Skeletal muscle tissue (tissue), 3 donors: ENCODE measurements at regions not wholly inside any gene's neighbourhood (a gene's known extent, or its start where the extent isn't known, plus 50 kb on each side); places are given as distances from the start of the nearest gene placed in this dataset.
"Not testable (repeated sequence)": the region's sequence is repeated elsewhere in the genome, so short reads cannot be mapped to it uniquely, and the experiment has no call there.

ENCODE experiments used
- H3K27ac ChIP-seq: one replicate; pipeline ENCODE4 v1.7.0; 2013; ENCODE audit warnings: mild to moderate bottlenecking, low read depth, low read length, inconsistent platforms
- H3K27me3 ChIP-seq, 3 donors: one replicate each; pipeline ENCODE4 v1.7.0; 2013; ENCODE audit warnings: low read length in 3 of 3; ENCODE audit not compliant: control insufficient read depth in 3 of 3, insufficient read depth in 3 of 3
- H3K36me3 ChIP-seq, 3 donors: one replicate each; pipeline ENCODE4 v1.7.0; 2013; ENCODE audit warnings: low read length in 3 of 3; ENCODE audit not compliant: control insufficient read depth in 3 of 3, insufficient read depth in 3 of 3
- H3K4me1 ChIP-seq, 3 donors: one replicate each; pipeline ENCODE4 v1.7.0; 2013; ENCODE audit warnings: low read length in 3 of 3, mild to moderate bottlenecking in 3 of 3; ENCODE audit not compliant: control insufficient read depth in 3 of 3, insufficient read depth in 3 of 3
- H3K4me3 ChIP-seq, 3 donors: one replicate each; pipeline ENCODE4 v1.7.0; 2013; ENCODE audit warnings: low read length in 3 of 3
- H3K9ac ChIP-seq, 3 donors: one replicate each; pipeline ENCODE4 v1.7.0; 2013; ENCODE audit warnings: low read length in 3 of 3, mild to moderate bottlenecking in 3 of 3, moderate library complexity in 2 of 3, low read depth in 1 of 3
- H3K9me3 ChIP-seq, 3 donors: one replicate each; pipeline ENCODE4 v1.7.0; 2013; ENCODE audit warnings: low read length in 3 of 3; ENCODE audit not compliant: control insufficient read depth in 3 of 3
- donor health status: Osteomylitis.

- Histone ChIP-seq H3K4me1 (no peaks in the 10 kb centered on the region), H3K9me3 (no peaks in the 10 kb centered on the region), H3K9ac (no peak overlapping the region), H3K4me3 (no peak overlapping the region), H3K27me3 (peaks cover 0 to 3% (median 0%) of the 10 kb centered on the region in 3 donors), H3K36me3 (no peaks in the 10 kb centered on the region), H3K27ac (no peak overlapping the region)
Observed at GRCh38 chr1:30171537-30172298, 551.7 kb downstream of the MATN1 start.

- H3K4me3 ChIP-seq: no peak overlapping the region
- no peaks in the 10 kb centered on the region for H3K36me3 ChIP-seq
- peaks cover 0 to 5% (median 3%) of the 10 kb centered on the region in 3 donors for H3K27me3 ChIP-seq
- no peaks in the 10 kb centered on the region for H3K4me1 ChIP-seq
- H3K9ac ChIP-seq: no peak overlapping the region
- H3K27ac ChIP-seq: no peak overlapping the region
- no peaks in the 10 kb centered on the region for H3K9me3 ChIP-seq
Observed at GRCh38 chr1:30169269-30169668, 554.1 kb downstream of the MATN1 start.

- no peaks in the 10 kb centered on the region for H3K36me3 ChIP-seq
- H3K27me3 ChIP-seq: peaks cover 0 to 6% (median 6%) of the 10 kb centered on the region in 3 donors
- H3K9ac ChIP-seq: no peak overlapping the region
- H3K4me3 ChIP-seq: no peak overlapping the region
- no peaks in the 10 kb centered on the region for H3K4me1 ChIP-seq
- H3K9me3 ChIP-seq: no peaks in the 10 kb centered on the region
- no peak overlapping the region for H3K27ac ChIP-seq
Observed at GRCh38 chr1:30166174-30166573, 557.2 kb downstream of the MATN1 start.

- H3K4me3 ChIP-seq: no peak overlapping the region
- no peaks in the 10 kb centered on the region for H3K4me1 ChIP-seq
- no peak overlapping the region for H3K9ac ChIP-seq
- H3K36me3 ChIP-seq: no peaks in the 10 kb centered on the region
- H3K9me3 ChIP-seq: no peaks in the 10 kb centered on the region
- H3K27me3 ChIP-seq: peaks cover 0 to 6% (median 6%) of the 10 kb centered on the region in 3 donors
- no peak overlapping the region for H3K27ac ChIP-seq
Observed at GRCh38 chr1:30165116-30165515, 558.3 kb downstream of the MATN1 start.

- Histone ChIP-seq H3K9ac (no peak overlapping the region), H3K36me3 (no peaks in the 10 kb centered on the region), H3K27ac (no peak overlapping the region), H3K27me3 (peaks cover 0 to 6% (median 6%) of the 10 kb centered on the region in 3 donors), H3K4me1 (no peaks in the 10 kb centered on the region), H3K4me3 (no peak overlapping the region), H3K9me3 (no peaks in the 10 kb centered on the region)
Observed at GRCh38 chr1:30164693-30165092, 558.7 kb downstream of the MATN1 start.

- no peak overlapping the region for H3K4me3 ChIP-seq
- no peaks in the 10 kb centered on the region for H3K36me3 ChIP-seq
- peaks cover 0 to 6% (median 6%) of the 10 kb centered on the region in 3 donors for H3K27me3 ChIP-seq
- H3K9ac ChIP-seq: no peak overlapping the region
- H3K9me3 ChIP-seq: no peaks in the 10 kb centered on the region
- no peaks in the 10 kb centered on the region for H3K4me1 ChIP-seq
- H3K27ac ChIP-seq: no peak overlapping the region
Observed at GRCh38 chr1:30162565-30162964, 560.8 kb downstream of the MATN1 start.

- H3K4me1 ChIP-seq: no peaks in the 10 kb centered on the region
Observed at GRCh38 chr1:30161953-30162352, 561.4 kb downstream of the MATN1 start.

GRCh38 chr1:30160999-30161689 lies 562.2 kb downstream of the MATN1 start:
- Histone ChIP-seq H3K27ac (no peak overlapping the region), H3K27me3 (peaks cover 0 to 6% (median 3%) of the 10 kb centered on the region in 3 donors), H3K4me1 (no peaks in the 10 kb centered on the region), H3K36me3 (no peaks in the 10 kb centered on the region), H3K9ac (no peak overlapping the region), H3K4me3 (no peak overlapping the region), H3K9me3 (no peaks in the 10 kb centered on the region)

More at GRCh38 chr1:30161953-30162352, 561.4 kb downstream of the MATN1 start:
- Histone ChIP-seq H3K27me3 (peaks cover 0 to 6% (median 6%) of the 10 kb centered on the region in 3 donors), H3K9ac (no peak overlapping the region), H3K27ac (no peak overlapping the region), H3K36me3 (no peaks in the 10 kb centered on the region), H3K9me3 (no peaks in the 10 kb centered on the region), H3K4me3 (no peak overlapping the region)

GRCh38 chr1:30159015-30159414 lies 564.4 kb downstream of the MATN1 start:
- Histone ChIP-seq H3K27me3 (peaks cover 0 to 3% (median 3%) of the 10 kb centered on the region in 3 donors), H3K4me1 (no peaks in the 10 kb centered on the region), H3K9me3 (no peaks in the 10 kb centered on the region)

GRCh38 chr1:30155698-30156097 lies 567.7 kb downstream of the MATN1 start:
- not testable (repeated sequence) for H3K36me3 ChIP-seq, H3K27ac ChIP-seq, H3K4me1 ChIP-seq, H3K9me3 ChIP-seq, H3K27me3 ChIP-seq, H3K9ac ChIP-seq, H3K4me3 ChIP-seq

More at GRCh38 chr1:30159015-30159414, 564.4 kb downstream of the MATN1 start:
- Histone ChIP-seq H3K4me3 (no peak overlapping the region), H3K36me3 (no peaks in the 10 kb centered on the region), H3K27ac (no peak overlapping the region), H3K9ac (no peak overlapping the region)
